ENCODE measurements at regions not wholly inside any gene's neighbourhood (a gene's known extent, or its start where the extent isn't known, plus 50 kb on each side); places are given as distances from the start of the nearest gene placed in this dataset.

- DNase-seq: no peak
Observed at GRCh38 chr1:229825042-229825441, 199.0 kb downstream of the URB2 start.

DNA sequence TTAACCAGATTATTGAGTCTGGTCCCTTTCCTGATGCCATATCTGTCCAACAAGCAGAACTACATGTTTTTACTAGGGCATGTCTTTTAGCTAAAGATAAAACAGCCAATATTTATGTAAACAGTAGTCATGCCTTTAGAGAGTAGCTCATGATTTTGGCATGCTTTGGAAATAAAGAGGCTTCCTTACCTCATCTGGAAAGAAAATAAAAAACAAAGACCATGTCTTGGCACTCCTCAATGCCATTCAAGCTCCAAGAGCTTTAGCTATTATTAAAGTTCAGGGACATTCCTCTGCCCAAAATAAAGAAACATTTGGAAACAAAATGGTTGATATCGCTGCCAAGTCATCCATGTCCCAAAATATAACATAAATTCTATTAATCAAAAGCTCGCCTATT, 202.4 kb downstream of the URB2 start:
- no peak for DNase-seq

DNA sequence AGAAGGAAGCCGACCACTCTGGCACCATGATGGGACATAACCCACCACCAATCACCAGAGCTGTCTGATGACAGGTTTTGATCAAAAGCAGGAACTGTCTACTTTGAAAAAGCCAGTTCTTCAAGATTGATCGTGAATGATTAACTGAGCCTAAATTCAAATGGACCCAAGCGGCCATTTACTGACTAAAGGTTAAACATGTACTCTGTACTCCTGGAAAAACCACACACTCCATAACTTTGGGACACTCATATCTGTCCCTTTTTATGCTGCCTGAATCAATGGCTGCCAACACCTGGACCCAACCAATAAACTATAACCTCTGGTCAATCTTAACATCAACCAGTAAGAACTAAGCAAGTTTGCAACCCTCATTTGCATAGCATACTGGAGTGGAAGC, 206.6 kb downstream of the URB2 start:
- no peak for DNase-seq

- no peak for DNase-seq
Observed at GRCh38 chr1:229834230-229834629, 208.2 kb downstream of the URB2 start.

GRCh38 chr1:229835226-229835625, 209.2 kb downstream of the URB2 start:
- DNase-seq: no peak

DNA sequence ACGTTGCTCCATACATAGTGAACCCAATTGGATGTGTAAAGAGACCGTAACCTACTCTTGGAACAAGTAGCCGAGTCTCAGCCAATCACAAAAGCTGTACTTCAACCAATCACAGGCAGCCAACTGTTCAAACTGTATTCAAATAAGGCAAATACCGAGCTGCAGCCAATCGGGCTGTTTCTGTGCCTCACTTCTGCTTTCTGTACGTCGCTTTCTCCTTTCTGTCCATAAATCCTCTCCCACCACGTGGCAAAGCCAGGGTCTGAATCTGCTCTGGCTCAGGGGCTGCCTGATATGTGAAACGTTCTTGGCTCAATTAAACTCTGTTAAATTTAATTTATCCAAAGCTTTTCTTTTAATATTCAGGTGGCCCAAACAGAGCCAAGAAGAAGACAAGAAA, 210.3 kb downstream of the URB2 start:
- no peak for DNase-seq

DNA sequence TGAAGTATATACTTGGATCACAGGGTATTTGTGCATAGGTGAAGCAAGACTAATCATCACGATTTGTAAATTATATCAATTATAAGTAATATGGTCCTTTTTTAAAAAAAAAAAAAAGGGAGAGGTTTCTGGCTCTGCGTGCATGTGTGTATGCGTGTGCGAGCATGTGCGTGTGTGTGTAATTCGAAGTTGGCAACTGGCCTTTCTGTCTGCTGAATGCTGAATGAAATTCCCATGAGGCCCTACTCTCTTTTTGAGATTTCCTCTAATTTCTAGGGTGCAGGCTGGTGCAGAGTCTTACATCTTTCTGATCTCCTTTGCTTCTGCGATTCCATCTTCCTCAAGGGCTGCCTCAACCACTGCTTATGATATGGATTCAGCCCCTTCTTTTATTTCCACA, 212.2 kb downstream of the URB2 start:
- no peak for DNase-seq

- DNase-seq: no peak
Observed at GRCh38 chr1:229839800-229840199, 213.8 kb downstream of the URB2 start.

DNA sequence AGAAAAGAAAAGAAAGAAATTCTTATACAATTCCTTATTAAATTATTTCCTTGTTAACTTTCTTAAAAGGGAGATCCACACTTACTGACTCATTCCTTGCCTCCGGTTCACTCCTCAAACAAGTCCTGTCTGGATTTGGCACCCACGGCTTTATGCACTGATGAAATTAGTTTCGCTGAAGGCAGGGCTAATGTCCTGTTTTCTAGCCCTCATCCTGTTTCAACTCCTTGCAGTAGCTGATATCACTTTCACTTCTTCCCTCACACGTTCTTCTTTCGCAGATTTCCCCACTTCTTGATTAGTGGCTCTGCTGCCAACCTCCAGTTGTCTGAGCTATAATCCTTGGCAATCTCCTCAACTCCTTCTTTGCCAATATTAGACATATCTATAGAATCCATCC, 215.2 kb downstream of the URB2 start:
- DNase-seq: no peak

GRCh38 chr1:229842302-229843255, 216.5 kb downstream of the URB2 start:
- no peak for DNase-seq

DNA sequence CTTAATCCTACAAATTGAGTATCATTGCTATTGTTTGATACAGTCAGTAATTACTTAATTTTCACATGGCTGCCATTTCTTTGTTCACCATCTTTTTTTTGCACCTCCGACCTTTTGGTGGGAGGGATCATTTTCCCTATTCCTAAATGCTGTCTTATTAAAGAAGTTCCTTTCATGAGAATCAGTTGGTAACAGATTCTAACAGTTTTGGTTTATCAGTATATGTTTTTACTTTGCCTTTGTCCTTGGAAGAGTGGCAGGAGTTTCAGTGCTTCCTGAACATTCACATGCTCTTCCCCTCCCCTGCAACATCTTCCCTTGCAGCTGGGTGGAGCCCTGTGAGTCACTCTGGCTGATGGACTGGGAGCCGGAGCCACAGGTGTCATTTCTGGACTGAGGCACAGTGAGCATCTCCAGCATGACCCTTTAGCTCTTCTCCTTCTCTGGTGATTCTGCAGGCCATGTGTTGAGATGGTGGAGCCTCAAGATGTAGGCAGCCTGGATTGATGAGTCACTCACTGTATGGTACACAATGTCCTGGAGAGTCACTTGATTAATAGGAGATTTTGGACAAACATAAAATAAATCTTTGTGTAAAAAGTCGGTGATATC, 217.7 kb downstream of the URB2 start:
- peak in 1 of 2 donors; percentile 48 for DNase-seq

- no peak for DNase-seq
Observed at GRCh38 chr1:229844675-229845074, 218.6 kb downstream of the URB2 start.

DNA sequence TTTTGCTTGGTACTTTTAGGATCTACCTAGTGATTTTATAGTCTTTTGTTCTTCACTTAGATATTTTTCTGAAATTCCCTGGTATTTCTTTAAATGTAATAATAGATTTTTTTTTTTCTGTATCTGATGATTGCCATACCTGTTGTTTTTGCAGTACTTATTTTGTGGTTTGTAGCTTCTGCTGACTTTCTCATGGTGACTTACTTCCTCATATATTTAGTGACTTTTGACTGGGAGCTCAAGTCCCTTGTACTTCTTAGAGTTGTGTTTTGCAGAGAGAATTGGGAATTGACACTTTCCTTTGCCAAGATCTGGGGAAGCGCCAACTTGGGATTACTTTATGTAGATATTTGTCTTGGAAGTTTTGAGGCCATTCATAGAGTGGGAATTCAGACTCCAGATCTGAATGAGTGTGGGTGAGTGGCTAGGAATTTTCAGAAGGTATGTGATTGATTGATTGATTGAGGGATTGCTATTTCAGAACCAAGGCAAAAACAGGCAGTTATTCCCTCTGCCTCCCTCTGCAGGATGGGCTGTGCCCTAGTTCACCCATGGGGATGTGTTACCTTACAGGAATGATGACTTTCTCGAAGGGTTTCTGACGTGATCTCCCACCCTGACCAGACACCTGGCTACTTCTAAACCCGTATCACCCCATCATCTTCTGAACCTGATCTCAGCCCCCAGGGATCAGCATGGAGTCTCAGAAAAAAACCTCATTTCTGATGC, 219.5 kb downstream of the URB2 start:
- no peak for DNase-seq

DNA sequence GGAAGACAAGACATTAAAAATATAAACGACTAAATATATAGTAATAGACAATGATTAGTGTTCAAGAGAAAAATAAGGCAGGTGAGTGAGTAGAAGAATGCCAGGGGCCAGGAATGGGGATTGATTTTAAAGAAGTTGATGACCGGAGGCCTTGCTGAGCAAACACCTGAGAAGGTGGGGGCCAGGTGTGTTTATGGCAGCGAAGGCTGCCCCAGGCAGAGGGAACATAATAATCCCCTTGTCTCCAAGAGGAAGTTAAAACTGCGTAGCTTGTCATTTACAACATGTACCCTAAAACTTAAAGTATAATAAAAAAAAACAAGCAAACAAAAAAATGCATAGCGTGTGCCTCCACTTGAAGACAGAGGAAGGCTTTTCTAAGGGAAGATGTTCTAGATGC, 220.3 kb downstream of the URB2 start:
- no peak for DNase-seq

DNA sequence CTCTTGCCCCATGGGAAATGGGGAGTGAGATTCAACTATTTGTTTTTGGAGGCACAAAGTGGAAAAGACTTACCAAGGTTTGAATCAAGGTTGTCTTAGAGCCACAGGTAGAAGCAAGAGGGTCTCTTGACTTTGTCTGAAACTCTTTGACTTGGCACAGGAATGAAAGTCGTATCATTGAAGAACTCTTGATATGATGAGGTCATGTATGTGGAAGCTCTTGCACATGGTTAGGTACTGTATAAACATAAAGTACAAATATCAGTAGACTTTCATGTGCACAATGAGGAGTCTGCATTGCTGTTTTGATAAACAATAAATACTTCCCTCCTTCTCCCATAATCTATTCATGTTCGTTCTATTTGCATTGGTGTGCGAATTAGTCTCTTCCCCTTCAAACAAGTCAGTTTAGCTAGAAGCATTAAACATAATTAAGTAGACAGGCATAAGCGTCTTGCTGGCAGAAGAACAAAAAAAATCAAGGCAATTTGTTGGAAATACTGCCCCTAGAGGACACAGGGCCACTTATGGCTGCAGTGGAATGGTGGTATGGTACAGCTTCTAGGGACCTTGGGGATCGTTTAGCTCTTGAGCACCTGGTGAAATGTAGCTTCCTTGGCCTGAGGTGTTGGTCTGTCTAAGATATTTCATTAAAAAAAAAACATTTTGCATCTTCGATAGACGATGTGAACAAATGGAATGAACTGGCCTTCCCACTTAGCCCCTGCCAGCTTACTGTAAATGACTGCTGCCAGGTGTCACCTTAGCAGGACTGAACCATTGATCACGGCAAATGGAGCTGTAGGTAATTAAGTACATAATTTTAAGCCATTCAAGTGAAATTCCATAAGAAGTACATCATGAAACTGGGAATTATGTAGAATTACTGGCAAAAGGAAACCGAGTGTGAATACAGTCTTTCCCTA, 218.0 kb upstream of the GALNT2 start:
- no peak for DNase-seq

- DNase-seq: no peak
Observed at GRCh38 chr1:229851511-229851910, 215.5 kb upstream of the GALNT2 start.

- DNase-seq: no peak
Observed at GRCh38 chr1:229853751-229854150, 213.3 kb upstream of the GALNT2 start.

DNA sequence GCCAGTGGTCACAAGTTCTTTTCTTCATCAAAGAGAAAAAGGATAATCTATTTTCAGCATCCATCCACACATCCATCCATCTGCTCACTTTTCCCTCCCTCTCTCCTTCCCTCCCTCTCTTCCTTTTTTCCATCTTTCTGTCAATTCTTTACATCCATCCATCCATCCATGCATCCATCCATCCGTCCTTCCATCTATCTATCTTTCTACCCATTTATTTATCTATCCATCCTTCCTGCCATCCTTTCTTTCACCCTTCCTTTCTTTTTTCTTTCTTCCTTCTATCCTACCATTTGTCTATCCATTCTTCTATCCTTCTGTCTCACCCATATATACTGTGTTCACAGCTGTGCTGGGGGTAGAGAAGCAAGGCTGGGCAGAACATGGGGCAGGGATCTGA, 212.4 kb upstream of the GALNT2 start:
- no peak for DNase-seq

DNA sequence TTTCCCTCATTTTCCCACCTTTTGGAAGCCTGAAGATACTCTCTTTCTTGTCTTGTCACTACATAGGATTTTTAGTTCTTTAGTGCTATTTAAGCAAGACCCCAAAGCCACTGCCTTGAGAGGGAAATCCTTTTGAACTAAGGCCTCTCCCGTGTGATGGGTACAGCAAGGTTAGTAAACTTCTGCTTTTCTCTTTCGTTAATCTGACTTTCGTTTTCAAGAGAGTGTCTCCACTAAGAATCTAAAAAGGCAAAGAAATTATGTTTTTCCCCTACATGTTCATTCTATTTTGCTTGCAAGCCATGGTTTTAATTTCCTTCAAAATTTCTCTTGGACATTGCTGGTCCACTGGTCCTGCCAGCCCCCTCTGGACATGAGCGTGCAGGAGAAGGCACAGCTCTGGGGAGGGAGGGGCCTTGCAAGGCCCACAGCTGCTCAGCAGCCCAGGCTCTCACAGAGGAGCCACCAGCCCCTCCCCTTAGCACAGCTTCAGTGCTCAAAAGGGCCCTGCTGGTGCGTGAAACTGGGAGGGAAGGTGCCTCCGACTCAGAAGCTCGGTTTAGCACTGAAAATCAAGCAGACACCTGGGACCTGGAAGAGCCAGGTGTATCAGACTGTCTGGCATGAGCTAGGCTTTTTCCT, 210.9 kb upstream of the GALNT2 start:
- peak; percentile 27 to 47 for DNase-seq

DNA sequence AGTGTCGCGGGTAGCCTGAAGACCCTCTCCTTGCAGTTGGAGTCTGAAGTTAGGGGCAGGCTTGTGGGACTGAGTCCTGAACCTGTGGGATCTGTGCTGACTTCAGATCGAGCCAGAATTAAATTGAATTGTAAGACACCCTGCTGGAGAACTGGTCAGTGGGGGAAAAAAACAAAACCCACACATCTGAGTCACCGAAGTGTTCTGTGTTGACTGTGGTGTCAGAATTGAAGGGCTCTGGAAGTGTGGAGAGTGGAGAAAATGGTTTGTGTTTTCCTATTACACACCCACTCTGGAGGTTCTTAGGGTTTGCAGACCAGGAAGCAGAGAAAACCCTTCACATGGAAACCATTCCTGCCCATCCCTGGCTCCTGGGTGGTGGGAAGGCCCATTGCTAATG, 209.5 kb upstream of the GALNT2 start:
- DNase-seq: no peak

DNA sequence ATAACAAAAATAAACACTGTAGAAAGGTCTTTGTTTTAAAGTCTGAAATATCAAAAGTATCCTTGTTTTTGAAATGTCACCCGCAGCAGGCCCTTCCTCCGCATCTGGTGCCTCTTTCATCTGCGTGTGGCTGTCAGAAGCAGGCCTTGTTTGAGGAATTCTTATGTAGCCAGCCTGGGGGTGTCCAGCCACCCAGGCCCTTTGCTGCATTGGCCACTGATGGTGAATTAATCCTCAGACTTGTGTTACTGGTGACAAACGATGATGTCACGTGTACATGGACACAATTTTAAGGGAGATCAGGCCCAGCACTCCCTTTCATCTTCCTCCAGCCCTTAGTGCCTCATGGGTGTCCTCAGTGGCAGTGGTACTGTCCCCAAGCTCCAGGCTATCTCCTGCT, 208.0 kb upstream of the GALNT2 start:
- DNase-seq: peak in 1 of 2 donors; percentile 33

- DNase-seq: no peak
Observed at GRCh38 chr1:229860926-229861325, 206.1 kb upstream of the GALNT2 start.
